HG03442 (cell line): ENCODE measurements at regions not wholly inside any gene's neighbourhood (a gene's known extent, or its start where the extent isn't known, plus 50 kb on each side); places are given as distances from the start of the nearest gene placed in this dataset.
"Not testable (repeated sequence)": the region's sequence is repeated elsewhere in the genome, so short reads cannot be mapped to it uniquely, and the experiment has no call there.

Experiments
- ATAC-seq: cut with Tn5 transposase; IDR thresholded peaks from one replicate; pipeline ENCODE4 v1.9.1; 2021; ENCODE audit warnings: mild to moderate bottlenecking, moderate library complexity; ENCODE audit not compliant: unreplicated experiment

GRCh38 chr12:25788707-25789442, 169.6 kb upstream of the RASSF8 start:
- no peak for ATAC-seq

DNA sequence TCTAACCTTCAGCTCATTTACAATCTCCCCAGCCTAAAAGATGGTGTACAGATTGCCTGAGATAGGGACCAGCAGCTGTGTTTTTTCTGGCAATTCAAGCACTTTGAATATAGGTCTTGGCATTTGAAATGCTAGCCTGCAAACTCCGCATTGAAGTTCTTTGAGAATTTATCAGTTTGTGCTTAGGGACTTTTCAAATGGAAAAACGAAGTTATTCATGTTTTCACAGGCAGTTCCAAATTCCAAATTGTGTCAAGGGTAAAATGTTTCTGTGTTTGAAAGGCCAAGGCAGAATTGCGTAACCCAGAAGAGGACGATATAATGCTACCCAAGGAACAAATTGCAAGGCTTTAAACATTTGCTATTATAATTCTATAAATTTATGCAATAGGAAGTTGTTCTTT, 168.9 kb upstream of the RASSF8 start:
- no peak for ATAC-seq

GRCh38 chr12:25792031-25792430, 166.5 kb upstream of the RASSF8 start:
- ATAC-seq: no peak

DNA sequence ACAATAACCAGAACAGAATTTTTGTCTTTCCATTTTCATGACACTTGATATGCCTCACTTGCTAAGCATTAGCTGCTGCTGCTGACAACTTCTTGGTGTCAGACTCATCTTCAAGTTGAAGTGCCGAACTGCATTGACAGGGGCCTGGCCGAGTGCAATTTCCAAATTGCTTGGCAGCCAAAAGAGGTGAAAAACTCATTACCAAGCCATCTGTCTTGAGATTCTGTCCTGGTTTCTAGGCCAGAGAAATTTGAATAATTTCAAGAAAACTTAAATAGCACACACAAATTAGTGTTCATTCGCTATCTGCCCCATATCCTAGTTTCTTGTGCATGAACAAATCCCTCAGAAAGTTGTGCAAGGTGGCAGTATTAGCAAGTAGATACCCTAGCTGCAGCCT, 165.3 kb upstream of the RASSF8 start:
- ATAC-seq: no peak

- no peak for ATAC-seq
Measured at GRCh38 chr12:25794571-25794970, 163.9 kb upstream of the RASSF8 start.

DNA sequence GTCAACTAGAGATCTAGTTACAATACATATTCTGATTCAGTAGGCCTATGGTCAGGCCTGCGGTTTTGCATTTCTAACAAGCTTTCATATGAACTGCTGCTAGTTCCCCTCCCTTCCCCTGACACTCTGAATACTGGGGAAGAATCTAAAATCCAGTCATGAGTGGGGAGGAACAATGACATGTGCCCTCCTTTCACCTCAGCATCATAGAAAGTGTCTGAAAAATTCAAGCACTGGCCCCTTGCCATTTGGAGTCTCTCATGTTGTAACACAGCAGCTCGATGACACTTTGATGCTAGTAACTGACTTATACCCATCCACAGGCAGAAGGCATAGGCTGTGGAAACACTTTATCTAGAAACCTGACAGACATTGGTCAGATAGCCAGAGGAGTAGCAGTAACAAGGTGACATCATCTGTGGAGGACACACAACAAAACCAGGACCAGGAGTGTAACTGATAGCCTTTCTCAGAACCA, 161.9 kb upstream of the RASSF8 start:
- ATAC-seq: no peak

DNA sequence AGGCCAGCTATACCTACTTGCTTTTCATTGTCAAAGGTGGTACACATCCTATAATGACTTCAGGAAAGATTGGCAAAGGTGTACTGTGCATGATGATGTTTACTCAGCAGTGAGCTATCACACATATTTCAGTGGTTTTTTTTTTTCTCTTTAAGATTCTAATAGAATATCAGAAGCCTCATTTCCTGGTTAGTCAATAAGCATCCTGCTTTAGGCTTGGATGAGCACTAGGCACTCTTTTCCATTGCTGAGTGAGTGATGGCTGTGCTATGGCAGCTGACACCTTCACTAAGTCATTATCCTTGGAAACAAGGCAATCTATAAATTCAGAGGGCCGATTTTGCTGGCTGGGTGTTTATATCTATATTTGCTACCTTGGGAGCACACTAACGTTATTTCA, 161.1 kb upstream of the RASSF8 start:
- ATAC-seq: no peak

GRCh38 chr12:25797949-25798348, 160.5 kb upstream of the RASSF8 start:
- no peak for ATAC-seq

DNA sequence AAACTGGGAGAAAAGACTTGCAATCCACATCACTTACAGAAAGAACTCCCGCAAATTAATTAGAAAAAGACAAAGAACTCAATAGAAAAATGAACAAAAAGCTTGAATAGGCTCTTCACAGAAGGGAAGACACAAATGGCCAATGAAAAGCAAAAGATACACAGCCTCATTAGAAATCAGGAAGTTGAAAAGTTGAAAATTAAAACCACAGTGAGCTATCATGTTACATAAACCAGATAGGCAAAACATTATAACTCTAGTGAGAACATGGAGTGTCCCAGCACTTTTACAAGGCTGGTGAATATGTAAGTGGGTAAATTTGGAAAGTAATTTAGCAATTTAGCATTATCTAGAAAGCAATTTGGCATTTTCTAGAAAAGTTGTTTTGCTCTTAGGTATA, 158.4 kb upstream of the RASSF8 start:
- ATAC-seq: no peak

DNA sequence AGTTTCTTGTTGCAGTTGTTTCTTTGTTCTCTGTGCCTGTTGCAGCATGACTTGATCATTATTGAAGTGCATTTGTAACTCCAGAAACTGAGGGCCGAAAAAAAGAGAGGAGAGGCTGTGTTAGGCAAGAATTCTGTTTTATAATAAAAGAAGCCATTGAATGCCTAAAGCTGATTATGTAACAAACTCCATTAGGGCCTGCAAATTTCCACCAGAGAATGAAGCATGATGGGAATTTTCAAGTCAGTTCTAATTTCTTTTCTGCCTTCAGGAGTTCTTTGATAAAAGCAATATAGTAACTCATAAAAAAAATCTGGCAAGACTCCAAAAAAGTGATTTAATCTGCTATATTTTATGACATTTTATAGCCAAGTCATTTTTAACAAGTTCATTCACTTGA, 156.7 kb upstream of the RASSF8 start:
- ATAC-seq: no peak

- no peak for ATAC-seq
Measured at GRCh38 chr12:25802143-25802542, 156.3 kb upstream of the RASSF8 start.

- ATAC-seq: not testable (repeated sequence)
Measured at GRCh38 chr12:25803029-25803664, 155.3 kb upstream of the RASSF8 start.

DNA sequence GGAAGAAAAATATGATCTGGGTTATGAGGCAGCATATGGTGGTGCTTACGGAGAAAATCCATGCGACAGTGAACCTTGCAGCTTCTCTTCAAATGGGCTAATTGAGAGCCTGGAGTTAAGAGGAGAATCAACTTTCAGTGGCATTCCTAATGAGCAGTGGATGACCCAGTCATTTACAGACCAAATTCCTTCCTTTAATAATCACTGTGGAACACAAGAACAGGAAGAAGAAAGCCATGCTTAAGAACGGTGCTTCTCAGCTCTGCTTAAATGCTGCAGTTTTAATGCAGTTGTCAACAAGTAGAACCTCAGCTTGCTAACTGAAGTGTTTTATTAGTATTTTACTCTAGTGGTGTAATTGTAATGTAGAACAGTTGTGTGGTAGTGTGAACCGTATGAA, 154.2 kb upstream of the RASSF8 start:
- not testable (repeated sequence) for ATAC-seq

GRCh38 chr12:25806271-25806670, 152.2 kb upstream of the RASSF8 start:
- ATAC-seq: no peak

DNA sequence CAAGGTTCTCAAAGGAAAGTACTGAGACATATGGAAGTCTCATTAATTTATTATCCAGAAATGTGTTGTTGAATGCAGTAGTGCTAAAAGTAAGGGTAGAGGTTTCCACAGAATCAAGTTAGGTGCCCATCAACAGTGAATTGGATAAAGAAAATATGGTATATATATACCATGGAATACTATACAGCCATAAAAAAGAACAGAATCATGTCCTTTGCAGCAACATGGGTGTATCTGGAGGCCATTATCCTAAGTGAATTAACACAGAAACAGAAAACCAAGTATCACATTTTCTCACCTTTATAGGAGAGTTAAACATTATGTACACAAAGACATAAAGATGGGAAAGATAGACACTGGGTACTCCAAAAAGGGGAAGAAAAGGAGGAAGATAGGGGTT, 149.9 kb upstream of the RASSF8 start:
- no peak for ATAC-seq

DNA sequence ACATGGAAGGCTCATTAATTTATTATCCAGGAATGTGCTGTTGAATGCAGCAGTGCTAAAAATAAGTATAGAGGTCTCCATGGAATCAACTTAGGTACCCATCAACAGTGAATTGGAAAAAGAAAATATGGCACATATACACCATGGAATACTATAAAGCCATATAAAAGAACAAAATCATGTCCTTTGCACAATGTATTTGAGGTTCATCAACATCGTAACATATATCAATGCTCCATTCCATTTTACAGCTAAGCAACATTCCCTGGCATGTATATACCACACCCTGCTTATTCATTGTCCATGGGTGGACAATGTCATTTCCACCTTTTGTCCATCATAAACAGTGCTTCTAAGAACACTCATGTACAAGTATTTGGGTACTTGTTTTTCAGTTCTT, 147.8 kb upstream of the RASSF8 start:
- ATAC-seq: no peak

DNA sequence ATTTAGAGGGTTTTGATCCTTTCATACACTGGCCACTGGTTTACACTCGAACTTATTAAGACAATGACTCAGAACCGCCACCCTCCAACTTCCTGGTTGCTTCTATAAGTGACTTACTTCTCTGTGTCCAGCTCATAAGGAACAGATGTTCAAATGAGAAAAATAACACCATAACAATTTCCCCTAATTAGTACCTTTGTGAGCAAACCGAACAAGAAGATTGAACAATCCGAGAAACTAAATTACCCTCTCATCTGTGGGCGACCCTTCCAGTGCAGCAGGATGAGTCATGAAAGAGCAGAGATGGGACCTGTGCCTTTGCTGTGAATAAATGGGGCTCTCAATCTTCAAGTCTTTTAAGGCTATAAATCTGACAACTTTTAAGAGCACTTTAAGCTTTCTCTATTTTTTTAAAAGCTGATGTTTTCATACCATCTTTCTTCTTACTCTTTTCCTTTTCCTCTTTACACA, 146.8 kb upstream of the RASSF8 start:
- ATAC-seq: peak; percentile 73

- ATAC-seq: no peak
Measured at GRCh38 chr12:25812295-25812694, 146.2 kb upstream of the RASSF8 start.

DNA sequence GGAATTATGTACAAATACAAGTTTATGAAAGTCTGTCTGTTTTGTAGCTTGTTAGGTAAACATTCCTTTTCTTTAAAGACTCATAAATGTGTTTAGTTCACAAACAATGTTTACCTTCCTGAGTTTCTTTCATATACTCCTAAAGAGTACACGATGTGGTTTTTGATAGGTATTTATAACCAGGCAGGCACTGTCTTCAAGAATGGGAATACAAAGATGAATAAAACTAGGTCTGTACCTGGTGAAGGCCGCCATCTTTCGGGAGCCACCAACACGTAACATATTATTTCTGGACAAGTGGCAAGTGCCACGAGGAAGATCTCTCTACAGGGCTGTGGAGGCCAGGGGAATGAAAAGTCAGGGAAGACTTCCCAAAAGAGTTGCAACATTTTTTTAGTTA, 144.6 kb upstream of the RASSF8 start:
- no peak for ATAC-seq

DNA sequence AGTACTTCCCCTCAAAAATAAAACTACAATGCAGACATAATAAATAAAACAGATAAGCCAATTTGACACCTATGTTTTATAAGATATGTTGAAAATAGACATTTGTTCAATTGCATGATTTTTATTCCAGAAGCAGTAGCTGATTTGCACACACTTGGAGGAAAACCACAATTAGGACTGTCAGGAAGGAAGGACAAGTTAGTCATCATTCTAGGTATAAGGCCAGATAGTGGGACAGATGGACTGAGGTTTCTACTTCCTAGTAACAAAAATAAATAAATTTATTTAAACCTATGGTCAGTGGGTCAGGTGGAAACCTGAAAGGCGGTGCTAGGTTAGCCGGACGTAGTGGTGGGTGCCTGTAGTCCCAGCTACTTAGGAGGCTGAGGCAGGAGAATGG, 141.8 kb upstream of the RASSF8 start:
- no peak for ATAC-seq

DNA sequence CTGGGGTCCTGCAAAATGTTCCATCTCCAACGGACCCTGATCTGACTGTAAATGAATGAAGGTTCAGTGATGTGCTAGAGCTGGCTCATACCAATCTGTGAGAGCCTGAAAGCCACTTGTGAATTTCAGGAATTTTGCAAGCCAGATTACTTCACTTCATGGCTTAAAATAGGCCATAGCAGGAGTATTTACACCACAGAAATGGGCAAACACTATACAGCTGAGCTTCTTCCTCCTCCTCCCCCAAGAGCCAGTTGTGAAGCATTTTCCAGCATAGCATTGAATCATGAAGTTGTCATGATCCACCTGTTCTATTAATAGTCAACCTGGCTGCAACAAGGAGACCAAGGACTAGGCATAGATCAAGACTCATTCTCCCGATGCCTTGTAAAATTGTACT, 141.3 kb upstream of the RASSF8 start:
- ATAC-seq: no peak

DNA sequence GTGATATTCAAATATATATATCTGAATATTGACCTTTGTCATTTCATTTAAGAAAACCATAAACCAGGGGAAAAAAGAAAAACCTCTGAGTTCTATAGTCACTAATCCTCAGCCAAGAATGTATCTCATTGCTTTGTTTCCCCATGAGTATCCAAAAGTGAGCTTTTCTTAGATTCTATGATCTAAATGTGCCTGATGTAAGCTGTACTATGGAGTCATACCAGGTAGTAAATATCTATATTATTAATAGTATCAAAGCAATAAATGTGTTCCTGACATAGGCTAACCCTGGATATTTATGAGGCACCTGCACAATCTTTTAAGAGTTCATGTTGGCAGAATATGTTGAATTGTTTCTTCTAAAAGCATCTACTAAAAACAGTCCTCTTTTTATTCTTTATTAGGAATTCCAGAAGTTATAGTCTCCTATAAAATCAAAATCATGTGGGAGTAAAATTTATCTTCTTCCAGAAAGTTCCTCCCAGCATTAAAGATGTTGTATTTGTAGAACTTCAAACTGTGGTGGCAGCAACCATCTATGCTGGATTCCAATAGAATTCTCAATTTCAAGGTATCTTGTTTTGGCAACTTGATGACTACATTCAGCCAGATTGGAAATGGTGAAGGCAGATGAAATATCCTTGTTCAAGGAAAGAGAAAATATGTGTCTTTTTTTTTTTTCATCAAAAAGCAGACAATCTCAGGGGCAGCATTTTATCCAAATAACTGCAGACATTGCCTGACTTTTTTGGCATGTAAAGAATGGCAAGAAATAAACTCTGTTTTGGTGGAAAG, 139.7 kb upstream of the RASSF8 start:
- no peak for ATAC-seq
